Keratinocyte (primary cell): ENCODE measurements at regions not wholly inside any gene's neighbourhood (a gene's known extent, or its start where the extent isn't known, plus 50 kb on each side); places are given as distances from the start of the nearest gene placed in this dataset.

ENCODE experiments used
- DNase-seq: peaks from one replicate; pipeline ENCODE4 v3.0.0-alpha.2; 2011; ENCODE audit warnings: low read depth, missing footprints, low spot score
- FAIRE-seq: peaks from 2 replicates; lab custom pipeline; 2011; peaks lifted over from hg19 to GRCh38; lab: Jason Lieb, UNC
- H2AFZ ChIP-seq: 2 replicates; pipeline ENCODE4 v1.6.0; 2012; ENCODE audit warnings: low read length, control low read depth, inconsistent platforms; ENCODE audit not compliant: control insufficient read depth
- H3K27ac ChIP-seq: 2 replicates; pipeline ENCODE4 v1.5.1; 2011; ENCODE audit warnings: low read length; ENCODE audit not compliant: control insufficient read depth, insufficient read depth
- H3K27me3 ChIP-seq: 3 replicates; pipeline ENCODE4 v1.6.0; 2011; ENCODE audit warnings: low read length; ENCODE audit not compliant: control insufficient read depth, insufficient read depth; ENCODE audit errors: extremely low read depth
- H3K36me3 ChIP-seq, 2 experiments: 2 replicates in 1 of 2; 3 replicates in 1 of 2; pipeline ENCODE4 v1.5.1; 2011; ENCODE audit warnings: low read length in 2 of 2, mild to moderate bottlenecking in 1 of 2; ENCODE audit not compliant: control insufficient read depth in 2 of 2, insufficient read depth in 2 of 2; ENCODE audit errors: extremely low read depth in 1 of 2
- H3K4me1 ChIP-seq: 3 replicates; pipeline ENCODE4 v1.5.1; 2011; ENCODE audit warnings: low read length; ENCODE audit not compliant: control insufficient read depth, insufficient read depth; ENCODE audit errors: extremely low read depth
- H3K4me2 ChIP-seq: 3 replicates; pipeline ENCODE4 v1.6.0; 2011; ENCODE audit warnings: low read depth, low read length; ENCODE audit not compliant: control insufficient read depth, insufficient read depth; ENCODE audit errors: extremely low read depth
- H3K4me3 ChIP-seq, 3 experiments: fragments of 200-600 bp in 1 of 3; sonication (generic) in 1 of 3; 2 replicates in 2 of 3; 3 replicates in 1 of 3; pipeline ENCODE4 v1.5.1; 2011 to 2016; ENCODE audit warnings: low read length in 3 of 3, mild to moderate bottlenecking in 3 of 3, control low read depth in 2 of 3, inconsistent platforms in 1 of 3, low read depth in 1 of 3, mixed read lengths in 1 of 3, mixed run types in 1 of 3, moderate library complexity in 1 of 3; ENCODE audit not compliant: control insufficient read depth in 2 of 3, insufficient read depth in 2 of 3; ENCODE audit errors: extremely low read depth in 1 of 3
- H3K79me2 ChIP-seq: 2 replicates; pipeline ENCODE4 v1.6.0; 2012; ENCODE audit warnings: low read length; ENCODE audit not compliant: control insufficient read depth, insufficient read depth
- H3K9ac ChIP-seq: 3 replicates; pipeline ENCODE4 v1.6.0; 2011; ENCODE audit warnings: low read length; ENCODE audit not compliant: control insufficient read depth, insufficient read depth; ENCODE audit errors: extremely low read depth
- H3K9me1 ChIP-seq: 3 replicates; pipeline ENCODE4 v1.6.0; 2011; ENCODE audit warnings: low read length; ENCODE audit not compliant: control insufficient read depth, insufficient read depth; ENCODE audit errors: extremely low read depth
- H3K9me3 ChIP-seq: 2 replicates; pipeline ENCODE4 v1.5.1; 2012; ENCODE audit warnings: low read depth, low read length; ENCODE audit not compliant: control insufficient read depth
- H4K20me1 ChIP-seq: 3 replicates; pipeline ENCODE4 v1.6.0; 2011; ENCODE audit warnings: low read length; ENCODE audit not compliant: control insufficient read depth, insufficient read depth; ENCODE audit errors: extremely low read depth
- EZH2 ChIP-seq: IDR thresholded peaks from one replicate; pipeline ENCODE4 v1.6.1; 2012; ENCODE audit warnings: inconsistent platforms, mild to moderate bottlenecking, low read length, moderate library complexity
- dilution Hi-C: fragments of 300-500 bp; cut with MboI; formaldehyde crosslinking; loops from one replicate; pipeline ENCODE4 v1.7.0; 2020; ENCODE audit warnings: low sequenced_read_pairs; ENCODE audit not compliant: extremely low pct_ligation_motif_present
- TF ChIP-seq, protein P1 (sequence below), 3 experiments: IDR thresholded peaks in 1 of 3; conservative IDR thresholded peaks in 1 of 3; optimal IDR thresholded peaks in 1 of 3; 2 replicates in 2 of 3; 3 replicates in 1 of 3; pipeline versions ENCODE3 to v1.5.1; 2011; ENCODE audit warnings: low read length in 3 of 3, mild to moderate bottlenecking in 3 of 3, moderate library complexity in 2 of 3, control low read depth in 1 of 3, inconsistent platforms in 1 of 3; ENCODE audit not compliant: insufficient read depth in 2 of 3; ENCODE audit errors: extremely low read depth in 1 of 3

GRCh38 chr1:225707824-225708223 lies 54.9 kb upstream of the ENAH start:
- no peak overlapping the region for H2AFZ ChIP-seq
- H3K9me3 ChIP-seq = no peaks in the 10 kb centered on the region
- H3K27ac ChIP-seq = no peak overlapping the region
- DNase-seq (no peak), FAIRE-seq (no peak)
- peaks cover 11% of the 10 kb centered on the region for H3K27me3 ChIP-seq
- peaks cover 29% of the 10 kb centered on the region for H3K4me1 ChIP-seq
- H4K20me1 ChIP-seq = no peaks in the 10 kb centered on the region
- H3K4me2 ChIP-seq = no peak overlapping the region
- H3K79me2 ChIP-seq = no peaks in the 10 kb centered on the region
- no peak overlapping the region for H3K4me3 ChIP-seq
- dilution Hi-C loops = no loop called here
- no peak for TF ChIP-seq EZH2
- no peak overlapping the region for H3K9ac ChIP-seq
- peaks cover 3% of the 10 kb centered on the region for H3K9me1 ChIP-seq
- no peaks in the 10 kb centered on the region for H3K36me3 ChIP-seq

DNA sequence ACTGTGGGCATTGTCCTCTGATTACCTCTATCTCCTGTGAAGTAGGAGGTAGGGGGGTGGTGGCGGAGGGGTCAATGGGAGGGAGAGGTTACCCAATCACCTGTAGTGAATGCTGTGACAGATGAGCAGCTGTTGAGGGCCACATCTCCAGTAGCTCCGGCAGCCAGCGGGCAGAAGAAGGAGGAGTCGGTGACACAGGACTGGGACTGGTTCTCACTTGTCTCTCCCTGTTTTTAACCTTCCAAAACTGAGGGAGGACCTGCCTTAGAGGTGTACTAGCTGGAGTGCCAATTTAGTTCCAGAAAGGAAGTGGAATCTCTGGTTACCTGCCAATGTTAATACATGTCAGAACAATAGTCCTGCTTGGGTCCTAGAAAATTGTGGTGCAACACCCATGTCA lies 56.2 kb upstream of the ENAH start:
- FAIRE-seq (peak; percentile 94), DNase-seq (peak; percentile 49)
- Histone ChIP-seq H2AFZ (no peak overlapping the region), H3K27me3 (peaks cover 11% of the 10 kb centered on the region), H3K4me3 (no peak overlapping the region), H3K9me1 (peaks cover 3% of the 10 kb centered on the region), H3K36me3 (no peaks in the 10 kb centered on the region), H3K9ac (no peak overlapping the region), H3K27ac (no peak overlapping the region), H3K79me2 (no peaks in the 10 kb centered on the region), H3K4me1 (peaks cover 29% of the 10 kb centered on the region), H4K20me1 (no peaks in the 10 kb centered on the region), H3K4me2 (peak overlapping the region; percentile 15), H3K9me3 (no peaks in the 10 kb centered on the region)
- dilution Hi-C loops = no loop called here
- no peak for TF ChIP-seq EZH2
- TF ChIP-seq, protein P1, sequence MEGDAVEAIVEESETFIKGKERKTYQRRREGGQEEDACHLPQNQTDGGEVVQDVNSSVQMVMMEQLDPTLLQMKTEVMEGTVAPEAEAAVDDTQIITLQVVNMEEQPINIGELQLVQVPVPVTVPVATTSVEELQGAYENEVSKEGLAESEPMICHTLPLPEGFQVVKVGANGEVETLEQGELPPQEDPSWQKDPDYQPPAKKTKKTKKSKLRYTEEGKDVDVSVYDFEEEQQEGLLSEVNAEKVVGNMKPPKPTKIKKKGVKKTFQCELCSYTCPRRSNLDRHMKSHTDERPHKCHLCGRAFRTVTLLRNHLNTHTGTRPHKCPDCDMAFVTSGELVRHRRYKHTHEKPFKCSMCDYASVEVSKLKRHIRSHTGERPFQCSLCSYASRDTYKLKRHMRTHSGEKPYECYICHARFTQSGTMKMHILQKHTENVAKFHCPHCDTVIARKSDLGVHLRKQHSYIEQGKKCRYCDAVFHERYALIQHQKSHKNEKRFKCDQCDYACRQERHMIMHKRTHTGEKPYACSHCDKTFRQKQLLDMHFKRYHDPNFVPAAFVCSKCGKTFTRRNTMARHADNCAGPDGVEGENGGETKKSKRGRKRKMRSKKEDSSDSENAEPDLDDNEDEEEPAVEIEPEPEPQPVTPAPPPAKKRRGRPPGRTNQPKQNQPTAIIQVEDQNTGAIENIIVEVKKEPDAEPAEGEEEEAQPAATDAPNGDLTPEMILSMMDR (optimal IDR thresholded peaks at IDR 0.05 in 1 of 3, IDR thresholded peaks at IDR 0.05 in 1 of 3, conservative IDR thresholded peaks at IDR 0.05 in 1 of 3; ENCODE audit: extremely low read depth in 1 of 3, insufficient read depth in 2 of 3, low read length in 3 of 3) = no peak

DNA sequence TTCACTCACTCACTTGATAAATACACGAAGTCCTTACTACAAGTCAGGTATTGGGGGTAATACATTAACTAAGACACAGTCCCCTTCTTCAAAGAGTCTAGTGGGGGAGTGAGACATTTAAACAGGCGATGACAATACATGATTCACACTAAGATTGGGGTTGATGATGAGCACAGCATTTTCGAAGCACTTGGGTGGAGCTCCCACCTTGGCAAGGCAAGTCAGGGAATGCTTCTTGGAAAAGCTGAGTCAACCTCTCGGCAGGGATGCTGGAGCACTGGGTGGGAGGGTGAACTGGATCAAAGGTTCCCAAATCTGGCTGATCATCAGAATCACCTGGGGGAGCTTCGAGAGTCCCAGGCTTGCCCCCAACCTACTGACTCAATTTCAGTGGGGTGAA lies 57.9 kb upstream of the ENAH start:
- Histone ChIP-seq H3K4me3 (no peak overlapping the region), H3K79me2 (no peaks in the 10 kb centered on the region), H3K9ac (no peak overlapping the region), H3K4me2 (peak overlapping the region; percentile 55), H4K20me1 (no peaks in the 10 kb centered on the region), H3K4me1 (peaks cover 29% of the 10 kb centered on the region), H2AFZ (no peak overlapping the region), H3K27me3 (peaks cover 11% of the 10 kb centered on the region), H3K27ac (no peak overlapping the region), H3K9me3 (no peaks in the 10 kb centered on the region), H3K36me3 (no peaks in the 10 kb centered on the region), H3K9me1 (peaks cover 3% of the 10 kb centered on the region)
- DNase-seq (peak; percentile 71), FAIRE-seq (peak; percentile 92)
- dilution Hi-C loops = no loop called here
- no peak for TF ChIP-seq EZH2
- TF ChIP-seq, protein P1 (optimal IDR thresholded peaks at IDR 0.05 in 1 of 3, IDR thresholded peaks at IDR 0.05 in 1 of 3, conservative IDR thresholded peaks at IDR 0.05 in 1 of 3; ENCODE audit: extremely low read depth in 1 of 3, insufficient read depth in 2 of 3, low read length in 3 of 3) = no peak
